ENCODE measurements at regions not wholly inside any gene's neighbourhood (a gene's known extent, or its start where the extent isn't known, plus 50 kb on each side); places are given as distances from the start of the nearest gene placed in this dataset.

GRCh38 chr4:27338530-27338929 is 477.9 kb downstream of the STIM2 start:
- ChIA-PET CTCF (no interaction called here), POLR2A (no interaction called here)
- H3K4me3 ChIP-seq (ENCODE audit: low read depth, low read length) = no peak overlapping the region
- TF ChIP-seq, protein P1, sequence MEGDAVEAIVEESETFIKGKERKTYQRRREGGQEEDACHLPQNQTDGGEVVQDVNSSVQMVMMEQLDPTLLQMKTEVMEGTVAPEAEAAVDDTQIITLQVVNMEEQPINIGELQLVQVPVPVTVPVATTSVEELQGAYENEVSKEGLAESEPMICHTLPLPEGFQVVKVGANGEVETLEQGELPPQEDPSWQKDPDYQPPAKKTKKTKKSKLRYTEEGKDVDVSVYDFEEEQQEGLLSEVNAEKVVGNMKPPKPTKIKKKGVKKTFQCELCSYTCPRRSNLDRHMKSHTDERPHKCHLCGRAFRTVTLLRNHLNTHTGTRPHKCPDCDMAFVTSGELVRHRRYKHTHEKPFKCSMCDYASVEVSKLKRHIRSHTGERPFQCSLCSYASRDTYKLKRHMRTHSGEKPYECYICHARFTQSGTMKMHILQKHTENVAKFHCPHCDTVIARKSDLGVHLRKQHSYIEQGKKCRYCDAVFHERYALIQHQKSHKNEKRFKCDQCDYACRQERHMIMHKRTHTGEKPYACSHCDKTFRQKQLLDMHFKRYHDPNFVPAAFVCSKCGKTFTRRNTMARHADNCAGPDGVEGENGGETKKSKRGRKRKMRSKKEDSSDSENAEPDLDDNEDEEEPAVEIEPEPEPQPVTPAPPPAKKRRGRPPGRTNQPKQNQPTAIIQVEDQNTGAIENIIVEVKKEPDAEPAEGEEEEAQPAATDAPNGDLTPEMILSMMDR (IDR thresholded peaks at IDR 0.05; ENCODE audit: insufficient read depth, low read length, missing control alignments) = no peak
- DNase-seq (ENCODE audit: low read depth, low spot score) = no peak

- ChIA-PET POLR2A (no interaction called here), CTCF (no interaction called here)
- no peak for DNase-seq (ENCODE audit: low read depth, low spot score)
- no peak overlapping the region for H3K4me3 ChIP-seq (ENCODE audit: low read depth, low read length)
- TF ChIP-seq, protein P1 (IDR thresholded peaks at IDR 0.05; ENCODE audit: insufficient read depth, low read length, missing control alignments) = no peak
Observed at GRCh38 chr4:27343411-27343810, 482.8 kb downstream of the STIM2 start.

DNA sequence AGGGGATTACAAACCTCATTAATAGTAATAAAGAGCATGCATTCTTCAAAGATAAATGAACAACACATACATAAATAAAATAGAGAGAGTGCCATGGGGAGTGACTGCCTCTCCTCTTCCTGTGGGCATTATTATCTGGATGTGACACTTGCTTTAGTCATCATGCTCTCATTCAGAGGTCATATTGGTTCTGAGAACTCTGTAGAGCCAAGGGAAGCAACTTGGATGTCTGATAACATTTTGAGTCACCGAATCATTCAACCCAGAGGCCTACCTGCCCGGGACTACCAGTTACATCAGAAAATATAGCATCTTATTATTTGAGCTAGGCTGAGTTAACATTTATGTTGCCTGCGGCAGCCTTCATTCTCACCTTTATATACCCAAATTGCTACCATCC is 489.5 kb downstream of the STIM2 start:
- ChIA-PET POLR2A (no interaction called here), CTCF (no interaction called here)
- H3K4me3 ChIP-seq (ENCODE audit: low read depth, low read length) = no peak overlapping the region
- no peak for DNase-seq (ENCODE audit: low read depth, low spot score)
- TF ChIP-seq, protein P1 (IDR thresholded peaks at IDR 0.05; ENCODE audit: insufficient read depth, low read length, missing control alignments) = no peak

GRCh38 chr4:27357283-27357682 is 496.6 kb downstream of the STIM2 start:
- CTCF ChIA-PET = no interaction called here
- POLR2A ChIA-PET = no interaction called here
- TF ChIP-seq, protein P1 (IDR thresholded peaks at IDR 0.05; ENCODE audit: insufficient read depth, low read length, missing control alignments) = no peak
- H3K4me3 ChIP-seq (ENCODE audit: low read depth, low read length) = no peak overlapping the region
- no peak for DNase-seq (ENCODE audit: low read depth, low spot score)

GRCh38 chr4:27358269-27358668 is 497.6 kb downstream of the STIM2 start:
- no peak overlapping the region for H3K4me3 ChIP-seq (ENCODE audit: low read depth, low read length)
- DNase-seq (ENCODE audit: low read depth, low spot score) = no peak
- POLR2A ChIA-PET = no interaction called here
- TF ChIP-seq, protein P1 (IDR thresholded peaks at IDR 0.05; ENCODE audit: insufficient read depth, low read length, missing control alignments) = no peak
- CTCF ChIA-PET = no interaction called here

GRCh38 chr4:27360131-27360530 is 499.5 kb downstream of the STIM2 start:
- CTCF ChIA-PET = no interaction called here
- no peak for DNase-seq (ENCODE audit: low read depth, low spot score)
- POLR2A ChIA-PET = no interaction called here
- no peak overlapping the region for H3K4me3 ChIP-seq (ENCODE audit: low read depth, low read length)
- TF ChIP-seq, protein P1 (IDR thresholded peaks at IDR 0.05; ENCODE audit: insufficient read depth, low read length, missing control alignments) = no peak
